ENCODE measurements at regions not wholly inside any gene's neighbourhood (a gene's known extent, or its start where the extent isn't known, plus 50 kb on each side); places are given as distances from the start of the nearest gene placed in this dataset.

GRCh38 chr3:150096700-150097587 lies 126.2 kb upstream of the PFN2 start:
- Histone ChIP-seq H3K4me2 (ENCODE audit: unreplicated experiment) (peak overlapping the region; percentile 63), H3K27ac (peak overlapping the region; percentile 33)

GRCh38 chr3:150094150-150094933 lies 123.6 kb upstream of the PFN2 start:
- TF ChIP-seq EZH2 (IDR thresholded peaks at IDR 0.05; ENCODE audit: insufficient read depth, poor library complexity, severe bottlenecking) (no peak), EZH2phosphoT487 (IDR thresholded peaks at IDR 0.05; ENCODE audit: insufficient read depth, low read depth) (no peak)
- 75 to 80% methylated on average over 7 of the region's 7 CpGs for WGBS, 2 experiments (ENCODE audit: low coverage in 1 of 2, low lambda C conversion rate in 2 of 2, missing lambda C conversion rate in 2 of 2)
- Histone ChIP-seq H3K4me3 (no peak overlapping the region), H3K9me3 (ENCODE audit: low read depth) (no peaks in the 10 kb centered on the region), H3K79me2 (ENCODE audit: insufficient read depth) (no peaks in the 10 kb centered on the region), H3K4me1 (ENCODE audit: insufficient read depth) (peaks cover 44% of the 10 kb centered on the region), H3K36me3 (ENCODE audit: low read depth) (no peaks in the 10 kb centered on the region), H3K27ac (no peak overlapping the region), H3K9me2 (ENCODE audit: insufficient read depth) (no peaks in the 10 kb centered on the region), H3F3A (ENCODE audit: insufficient read depth) (peaks cover 15% of the 10 kb centered on the region; the same call in 1 of the 2 replicates), H4K20me1 (ENCODE audit: insufficient read depth) (no peaks in the 10 kb centered on the region), H3K27me3 (replicated peaks; ENCODE audit: insufficient read depth) (no peaks in the 10 kb centered on the region), H3K4me2 (ENCODE audit: unreplicated experiment) (no peak overlapping the region), H2AFZ (no peak overlapping the region), H3K9ac (no peak overlapping the region)
- in situ Hi-C loops (cut with MboI) = no loop called here
- peak; percentile 55 for DNase-seq

More at GRCh38 chr3:150096700-150097587, 126.2 kb upstream of the PFN2 start:
- no peaks in the 10 kb centered on the region for H3K9me2 ChIP-seq (ENCODE audit: insufficient read depth)
- no peak for TF ChIP-seq EZH2phosphoT487 (IDR thresholded peaks at IDR 0.05; ENCODE audit: insufficient read depth, low read depth)
- no peak for TF ChIP-seq EZH2 (IDR thresholded peaks at IDR 0.05; ENCODE audit: insufficient read depth, poor library complexity, severe bottlenecking)
- H3K36me3 ChIP-seq (ENCODE audit: low read depth) = no peaks in the 10 kb centered on the region
- in situ Hi-C loops (cut with MboI) = no loop called here
- H2AFZ ChIP-seq = no peak overlapping the region
- H3K79me2 ChIP-seq (ENCODE audit: insufficient read depth) = no peaks in the 10 kb centered on the region
- 29% methylated on average over 3 of the region's 3 CpGs for WGBS, 2 experiments (ENCODE audit: low coverage in 1 of 2, low lambda C conversion rate in 2 of 2, missing lambda C conversion rate in 2 of 2)
- H3F3A ChIP-seq (ENCODE audit: insufficient read depth) = peaks cover 15% of the 10 kb centered on the region; the same call in 1 of the 2 replicates
- peaks cover 28% of the 10 kb centered on the region for H3K4me1 ChIP-seq (ENCODE audit: insufficient read depth)
- H3K27me3 ChIP-seq (replicated peaks; ENCODE audit: insufficient read depth) = no peaks in the 10 kb centered on the region
- DNase-seq = peak; percentile 35
- no peaks in the 10 kb centered on the region for H3K9me3 ChIP-seq (ENCODE audit: low read depth)
- 0 out of 2 replicates have a peak overlapping the region, but pooled peaks have one; percentile 6 for H3K4me3 ChIP-seq
- H4K20me1 ChIP-seq (ENCODE audit: insufficient read depth) = no peaks in the 10 kb centered on the region
- 0 out of 2 replicates have a peak overlapping the region, but pooled peaks have one; percentile 2 for H3K9ac ChIP-seq

GRCh38 chr3:150091626-150092025 lies 120.9 kb upstream of the PFN2 start:
- no peak for TF ChIP-seq EZH2phosphoT487 (IDR thresholded peaks at IDR 0.05; ENCODE audit: insufficient read depth, low read depth)
- TF ChIP-seq EZH2 (IDR thresholded peaks at IDR 0.05; ENCODE audit: insufficient read depth, poor library complexity, severe bottlenecking) = no peak
- Histone ChIP-seq H3K4me2 (ENCODE audit: unreplicated experiment) (no peak overlapping the region), H3F3A (ENCODE audit: insufficient read depth) (peaks cover 3% of the 10 kb centered on the region; the same call in 1 of the 2 replicates), H3K9ac (no peak overlapping the region), H3K4me3 (no peak overlapping the region), H3K27ac (no peak overlapping the region), H3K79me2 (ENCODE audit: insufficient read depth) (no peaks in the 10 kb centered on the region), H4K20me1 (ENCODE audit: insufficient read depth) (no peaks in the 10 kb centered on the region), H3K4me1 (ENCODE audit: insufficient read depth) (peaks cover 28% of the 10 kb centered on the region), H3K36me3 (ENCODE audit: low read depth) (no peaks in the 10 kb centered on the region), H2AFZ (no peak overlapping the region), H3K27me3 (replicated peaks; ENCODE audit: insufficient read depth) (no peaks in the 10 kb centered on the region), H3K9me3 (ENCODE audit: low read depth) (no peaks in the 10 kb centered on the region), H3K9me2 (ENCODE audit: insufficient read depth) (no peaks in the 10 kb centered on the region)
- no peak for DNase-seq
- WGBS, 2 experiments (ENCODE audit: low coverage in 1 of 2, low lambda C conversion rate in 2 of 2, missing lambda C conversion rate in 2 of 2) = 77 to 82% methylated on average over 4 of the region's 4 CpGs
- in situ Hi-C loops (cut with MboI) = no loop called here

GRCh38 chr3:150090877-150091276 lies 120.2 kb upstream of the PFN2 start:
- TF ChIP-seq EZH2phosphoT487 (IDR thresholded peaks at IDR 0.05; ENCODE audit: insufficient read depth, low read depth) (no peak), EZH2 (IDR thresholded peaks at IDR 0.05; ENCODE audit: insufficient read depth, poor library complexity, severe bottlenecking) (no peak)
- Histone ChIP-seq H3K27ac (no peak overlapping the region), H3K4me2 (ENCODE audit: unreplicated experiment) (peak overlapping the region; percentile 2), H3K36me3 (ENCODE audit: low read depth) (no peaks in the 10 kb centered on the region), H3F3A (ENCODE audit: insufficient read depth) (no peaks in the 10 kb centered on the region), H3K9me2 (ENCODE audit: insufficient read depth) (no peaks in the 10 kb centered on the region), H3K79me2 (ENCODE audit: insufficient read depth) (no peaks in the 10 kb centered on the region), H3K4me3 (no peak overlapping the region), H2AFZ (no peak overlapping the region), H4K20me1 (ENCODE audit: insufficient read depth) (no peaks in the 10 kb centered on the region), H3K4me1 (ENCODE audit: insufficient read depth) (peaks cover 26% of the 10 kb centered on the region), H3K27me3 (replicated peaks; ENCODE audit: insufficient read depth) (no peaks in the 10 kb centered on the region), H3K9me3 (ENCODE audit: low read depth) (no peaks in the 10 kb centered on the region), H3K9ac (no peak overlapping the region)
- in situ Hi-C loops (cut with MboI) = no loop called here
- peak; percentile 35 for DNase-seq
- WGBS, 2 experiments (ENCODE audit: low coverage in 1 of 2, low lambda C conversion rate in 2 of 2, missing lambda C conversion rate in 2 of 2) = 58 to 73% methylated on average over 2 of the region's 2 CpGs
